Epithelial cell of prostate (primary cell): ENCODE measurements at regions not wholly inside any gene's neighbourhood (a gene's known extent, or its start where the extent isn't known, plus 50 kb on each side); places are given as distances from the start of the nearest gene placed in this dataset.

ENCODE experiments used
- DNase-seq: peaks from one replicate; pipeline ENCODE4 v3.0.0-alpha.2; 2011; ENCODE audit warnings: low read depth, low spot score
- H3K27ac ChIP-seq: fragments of 450-650 bp; 2 replicates; pipeline ENCODE4 v1.5.1; 2017; ENCODE audit warnings: mild to moderate bottlenecking

DNA sequence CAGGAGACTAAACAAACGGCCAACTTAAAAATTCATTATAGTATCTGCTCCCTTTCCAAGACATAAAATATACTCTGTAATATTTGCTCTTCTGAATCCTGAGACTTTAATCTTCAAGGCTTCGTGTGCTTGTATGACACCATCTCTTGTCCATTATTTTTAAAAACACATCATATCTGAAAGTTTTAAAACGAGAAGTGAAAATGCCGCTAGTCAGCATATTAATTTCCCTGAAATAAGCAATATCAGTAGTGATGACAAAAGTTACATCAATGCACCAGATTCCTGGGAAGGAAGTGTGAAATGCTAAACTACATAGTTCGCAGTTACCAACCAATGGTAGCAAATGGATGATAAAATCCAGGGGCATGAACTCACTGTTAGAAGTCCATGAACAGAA is 66.8 kb upstream of the EXOC1L start:
- H3K27ac ChIP-seq = no peak overlapping the region

DNA sequence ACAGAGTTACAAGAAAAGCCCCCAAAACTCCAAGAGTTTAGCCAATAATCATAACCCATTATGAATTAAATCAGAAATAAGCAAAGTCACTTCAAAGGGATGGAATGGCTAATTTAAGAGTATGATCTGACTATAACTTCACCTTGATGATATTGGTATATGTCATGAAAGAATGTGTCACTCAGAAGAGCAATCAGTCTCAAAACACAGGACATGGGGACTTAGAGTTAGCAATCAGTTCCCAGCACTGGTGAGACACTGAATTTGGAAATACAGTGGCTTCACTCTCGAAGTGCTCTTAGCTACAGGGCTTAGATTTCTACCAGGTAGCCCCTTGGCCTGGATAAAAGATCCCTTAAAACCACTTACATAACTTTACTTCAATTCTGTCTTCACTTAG is 65.7 kb upstream of the EXOC1L start:
- H3K27ac ChIP-seq = no peak overlapping the region
- no peak for DNase-seq

More for the DNA sequence above, 66.8 kb upstream of the EXOC1L start:
- DNase-seq = no peak

GRCh38 chr4:55754754-55755350 is 64.7 kb upstream of the EXOC1L start:
- DNase-seq = peak; percentile 29
- peak overlapping the region; percentile 29 for H3K27ac ChIP-seq

- no peak overlapping the region for H3K27ac ChIP-seq
- no peak for DNase-seq
Measured at GRCh38 chr4:55756208-55756607, 63.4 kb upstream of the EXOC1L start.

- DNase-seq = peak; percentile 20
- H3K27ac ChIP-seq = peak overlapping the region; percentile 46
Measured at GRCh38 chr4:55757356-55757952, 62.1 kb upstream of the EXOC1L start.

- H3K27ac ChIP-seq = peak overlapping the region; percentile 46
- DNase-seq = no peak
Measured at GRCh38 chr4:55758066-55758465, 61.5 kb upstream of the EXOC1L start.

GRCh38 chr4:55758570-55758969 is 61.0 kb upstream of the EXOC1L start:
- H3K27ac ChIP-seq = peak overlapping the region; percentile 46

GRCh38 chr4:55762819-55763218 is 56.8 kb upstream of the EXOC1L start:
- DNase-seq = no peak
- H3K27ac ChIP-seq = no peak overlapping the region

More at GRCh38 chr4:55758570-55758969, 61.0 kb upstream of the EXOC1L start:
- no peak for DNase-seq

DNA sequence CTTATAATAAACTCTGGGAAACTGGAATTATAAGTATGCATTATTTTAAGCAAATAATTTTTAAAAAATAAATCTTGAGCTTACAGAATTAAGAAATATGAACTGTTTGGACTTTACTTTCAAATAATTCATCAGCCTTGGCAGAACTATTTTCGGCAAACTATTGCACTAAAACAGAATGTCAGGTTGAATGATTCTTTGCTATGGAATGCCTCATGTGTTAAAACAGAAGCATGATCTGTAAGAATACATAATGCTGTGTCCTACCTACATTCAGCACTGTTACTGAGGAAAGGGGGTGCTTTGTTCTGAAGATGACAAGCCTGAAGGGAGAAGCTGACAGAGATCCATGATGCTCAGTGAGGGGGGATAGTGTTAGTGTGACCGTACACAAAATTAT is 55.6 kb upstream of the EXOC1L start:
- H3K27ac ChIP-seq = no peak overlapping the region
- DNase-seq = no peak

- H3K27ac ChIP-seq = no peak overlapping the region
- DNase-seq = no peak
Measured at GRCh38 chr4:55765070-55765469, 54.5 kb upstream of the EXOC1L start.

DNA sequence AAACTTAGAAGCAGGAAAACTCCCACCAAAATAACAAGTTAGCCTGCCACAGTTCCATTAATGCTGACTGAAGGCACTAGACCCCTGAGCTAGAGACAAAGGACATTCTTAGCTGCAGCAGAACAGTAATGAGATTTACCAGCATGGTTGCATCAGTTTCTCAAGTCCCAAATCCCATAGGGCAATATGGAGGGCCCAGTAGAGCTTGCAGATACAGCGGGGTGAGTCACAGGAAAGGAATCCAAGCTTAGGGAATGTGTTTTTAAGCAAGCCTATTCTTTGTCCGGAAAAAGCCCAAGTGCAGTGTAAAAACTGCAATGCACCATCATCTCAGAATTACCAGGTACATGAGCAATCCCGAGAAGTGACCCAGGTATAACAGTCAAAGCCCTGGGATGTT is 51.3 kb upstream of the EXOC1L start:
- no peak for DNase-seq
- H3K27ac ChIP-seq = no peak overlapping the region
